Fibroblast of pulmonary artery (primary cell): ENCODE measurements at regions not wholly inside any gene's neighbourhood (a gene's known extent, or its start where the extent isn't known, plus 50 kb on each side); places are given as distances from the start of the nearest gene placed in this dataset.

Source experiments
- DNase-seq: peaks from one replicate; pipeline ENCODE4 v3.0.0-alpha.2; 2010; ENCODE audit warnings: low read depth
- H3K4me3 ChIP-seq: replicated peaks from 2 replicates; pipeline ENCODE4 v1.5.1; 2011; ENCODE audit warnings: low read depth, mild to moderate bottlenecking, control low read depth, low read length, moderate library complexity
- CTCF ChIP-seq: IDR thresholded peaks from 2 replicates; pipeline ENCODE4 v1.5.1; 2011; ENCODE audit warnings: mild to moderate bottlenecking, control low read depth, low read length, inconsistent platforms; ENCODE audit errors: missing control alignments

GRCh38 chr3:22288756-22289155, 537.7 kb upstream of the ZNF385D start:
- no peak overlapping the region for H3K4me3 ChIP-seq
- no peak for DNase-seq
- TF ChIP-seq CTCF = no peak

DNA sequence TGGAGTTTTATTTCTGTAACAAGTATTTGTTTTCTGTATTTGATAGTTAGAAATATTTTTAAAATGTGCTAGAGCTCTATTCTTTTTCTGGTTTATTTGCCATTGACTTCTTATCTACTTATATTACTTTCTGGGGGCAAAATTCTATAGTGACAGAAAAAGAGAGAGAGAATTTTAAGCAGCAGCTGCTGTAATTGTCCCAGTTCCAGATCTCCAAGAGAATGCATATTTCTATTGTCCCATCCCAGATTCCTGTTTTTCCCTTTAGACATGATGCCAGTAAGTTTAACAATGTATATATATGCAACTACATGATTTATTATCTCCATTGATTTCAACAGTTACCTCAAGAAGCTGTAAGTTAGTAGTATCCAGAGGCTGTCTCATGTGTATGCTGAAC, 541.7 kb upstream of the ZNF385D start:
- no peak for TF ChIP-seq CTCF
- no peak overlapping the region for H3K4me3 ChIP-seq
- DNase-seq = no peak

DNA sequence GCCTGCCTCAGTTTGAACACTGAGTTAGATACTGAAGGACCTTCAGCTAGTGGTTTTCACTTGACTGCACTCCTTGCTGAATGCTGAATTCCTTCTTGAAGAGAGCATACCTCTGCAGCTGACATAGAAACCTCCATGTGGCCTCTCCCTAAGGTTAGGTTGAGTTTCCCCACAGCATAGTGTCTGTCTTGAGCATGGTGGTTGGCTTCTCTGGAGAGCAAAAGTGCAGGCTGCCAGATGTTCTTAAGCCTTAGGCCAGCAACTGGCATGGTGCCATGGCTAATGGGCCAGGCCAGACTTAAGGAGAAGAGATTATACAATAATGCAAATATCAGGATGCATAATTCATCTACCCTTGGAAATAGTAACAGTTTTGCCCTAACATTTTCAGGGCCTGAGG, 545.6 kb upstream of the ZNF385D start:
- DNase-seq = peak; percentile 60
- no peak for TF ChIP-seq CTCF

GRCh38 chr3:22297436-22297835, 546.4 kb upstream of the ZNF385D start:
- DNase-seq = no peak
- no peak overlapping the region for H3K4me3 ChIP-seq
- TF ChIP-seq CTCF = no peak

More for the DNA sequence above, 545.6 kb upstream of the ZNF385D start:
- no peak overlapping the region for H3K4me3 ChIP-seq

- TF ChIP-seq CTCF = no peak
- no peak for DNase-seq
- no peak overlapping the region for H3K4me3 ChIP-seq
Observed at GRCh38 chr3:22306454-22306853, 555.4 kb upstream of the ZNF385D start.

DNA sequence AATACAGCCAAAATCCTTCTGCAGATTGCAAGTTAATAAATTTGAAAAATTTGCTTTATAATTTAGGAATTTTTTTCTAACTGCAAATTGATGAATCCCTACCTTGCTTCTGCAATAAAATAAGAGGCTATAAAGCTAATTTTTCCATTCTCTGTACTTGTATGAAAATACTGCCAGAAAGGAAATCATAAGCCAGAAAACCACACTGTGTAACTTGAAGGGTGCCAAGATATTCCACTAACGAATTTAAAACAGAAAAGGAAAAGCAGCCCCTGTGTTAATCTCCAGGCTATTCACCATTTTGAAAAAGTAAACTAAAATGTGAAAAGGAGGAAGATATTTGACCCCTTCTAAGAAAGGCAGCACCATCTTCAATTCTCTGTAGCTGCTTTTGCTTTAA, 557.9 kb upstream of the ZNF385D start:
- DNase-seq = no peak
- H3K4me3 ChIP-seq = no peak overlapping the region
- TF ChIP-seq CTCF = no peak

GRCh38 chr3:22315925-22316324, 564.9 kb upstream of the ZNF385D start:
- peak; percentile 4 for DNase-seq
- H3K4me3 ChIP-seq = no peak overlapping the region
- no peak for TF ChIP-seq CTCF
